HG03039 (cell line): ENCODE measurements at regions not wholly inside any gene's neighbourhood (a gene's known extent, or its start where the extent isn't known, plus 50 kb on each side); places are given as distances from the start of the nearest gene placed in this dataset.

Experiments used
- ATAC-seq: cut with Tn5 transposase; IDR thresholded peaks from one replicate; pipeline ENCODE4 v1.9.1; 2021; ENCODE audit warnings: mild to moderate bottlenecking, moderate library complexity; ENCODE audit not compliant: unreplicated experiment

GRCh38 chr4:26133840-26134239, 187.0 kb upstream of the RBPJ start:
- no peak for ATAC-seq

- ATAC-seq = no peak
Observed at GRCh38 chr4:26135331-26135730, 185.5 kb upstream of the RBPJ start.

GRCh38 chr4:26136615-26137014, 184.2 kb upstream of the RBPJ start:
- no peak for ATAC-seq

GRCh38 chr4:26137288-26137687, 183.5 kb upstream of the RBPJ start:
- no peak for ATAC-seq

- no peak for ATAC-seq
Observed at GRCh38 chr4:26139310-26139924, 181.4 kb upstream of the RBPJ start.

- ATAC-seq = no peak
Observed at GRCh38 chr4:26140150-26140898, 180.5 kb upstream of the RBPJ start.

GRCh38 chr4:26141051-26141721, 179.6 kb upstream of the RBPJ start:
- ATAC-seq = no peak

- peak; percentile 58 for ATAC-seq
Observed at GRCh38 chr4:26141911-26142638, 178.7 kb upstream of the RBPJ start.

GRCh38 chr4:26144526-26145155, 176.2 kb upstream of the RBPJ start:
- no peak for ATAC-seq

GRCh38 chr4:26145212-26145611, 175.6 kb upstream of the RBPJ start:
- no peak for ATAC-seq

- ATAC-seq = no peak
Observed at GRCh38 chr4:26148927-26149326, 171.9 kb upstream of the RBPJ start.

GRCh38 chr4:26150948-26151347, 169.9 kb upstream of the RBPJ start:
- no peak for ATAC-seq

- no peak for ATAC-seq
Observed at GRCh38 chr4:26151615-26152014, 169.2 kb upstream of the RBPJ start.

- no peak for ATAC-seq
Observed at GRCh38 chr4:26152056-26152455, 168.8 kb upstream of the RBPJ start.

- no peak for ATAC-seq
Observed at GRCh38 chr4:26157541-26157940, 163.3 kb upstream of the RBPJ start.

- ATAC-seq = no peak
Observed at GRCh38 chr4:26160591-26160990, 160.2 kb upstream of the RBPJ start.

GRCh38 chr4:26161030-26161824, 159.6 kb upstream of the RBPJ start:
- ATAC-seq = no peak

GRCh38 chr4:26162101-26162500, 158.7 kb upstream of the RBPJ start:
- ATAC-seq = no peak

- ATAC-seq = no peak
Observed at GRCh38 chr4:26163425-26164362, 157.1 kb upstream of the RBPJ start.
